PFSK-1 (cell line): ENCODE measurements at regions not wholly inside any gene's neighbourhood (a gene's known extent, or its start where the extent isn't known, plus 50 kb on each side); places are given as distances from the start of the nearest gene placed in this dataset.

Experiments
- POLR2AphosphoS5 ChIP-seq: IDR thresholded peaks from 2 replicates; pipeline ENCODE4 v1.6.1; 2012; ENCODE audit warnings: low read depth, mild to moderate bottlenecking, control low read depth, low read length, moderate library complexity
- TAF1 ChIP-seq: IDR thresholded peaks from 2 replicates; pipeline ENCODE4 v1.6.1; 2012; ENCODE audit warnings: low read length, control low read depth, borderline replicate concordance; ENCODE audit not compliant: insufficient read depth
- TF ChIP-seq, protein P1 (sequence below), 2 experiments: IDR thresholded peaks; 2 replicates each; pipeline versions ENCODE4 v1.6.1 to v1.8.0; 2011 to 2012; ENCODE audit warnings: low read depth in 2 of 2, low read length in 2 of 2, control low read depth in 1 of 2, inconsistent platforms in 1 of 2, mild to moderate bottlenecking in 1 of 2, moderate library complexity in 1 of 2; ENCODE audit not compliant: insufficient read depth in 1 of 2

DNA sequence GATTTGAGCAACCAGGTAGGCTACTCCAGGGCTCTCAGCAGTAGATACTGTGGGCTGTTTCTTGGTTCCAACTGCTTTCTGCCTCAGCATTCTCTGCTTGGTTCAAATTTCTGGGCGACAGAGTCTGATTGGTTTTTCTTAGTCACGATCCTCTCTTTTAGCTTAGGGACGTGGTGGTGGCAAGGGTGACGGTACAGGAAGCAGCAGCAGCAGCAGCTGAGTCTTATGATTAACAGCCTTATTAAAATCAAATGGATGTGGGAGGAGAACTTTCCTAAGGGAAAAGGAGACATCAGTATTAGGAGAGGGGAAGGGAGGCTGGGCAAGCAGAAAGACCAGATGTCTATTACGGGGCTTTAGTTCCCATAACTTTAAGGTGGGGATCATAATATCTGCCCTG is 156.5 kb upstream of the PLPP4 start:
- TF ChIP-seq, protein P1, sequence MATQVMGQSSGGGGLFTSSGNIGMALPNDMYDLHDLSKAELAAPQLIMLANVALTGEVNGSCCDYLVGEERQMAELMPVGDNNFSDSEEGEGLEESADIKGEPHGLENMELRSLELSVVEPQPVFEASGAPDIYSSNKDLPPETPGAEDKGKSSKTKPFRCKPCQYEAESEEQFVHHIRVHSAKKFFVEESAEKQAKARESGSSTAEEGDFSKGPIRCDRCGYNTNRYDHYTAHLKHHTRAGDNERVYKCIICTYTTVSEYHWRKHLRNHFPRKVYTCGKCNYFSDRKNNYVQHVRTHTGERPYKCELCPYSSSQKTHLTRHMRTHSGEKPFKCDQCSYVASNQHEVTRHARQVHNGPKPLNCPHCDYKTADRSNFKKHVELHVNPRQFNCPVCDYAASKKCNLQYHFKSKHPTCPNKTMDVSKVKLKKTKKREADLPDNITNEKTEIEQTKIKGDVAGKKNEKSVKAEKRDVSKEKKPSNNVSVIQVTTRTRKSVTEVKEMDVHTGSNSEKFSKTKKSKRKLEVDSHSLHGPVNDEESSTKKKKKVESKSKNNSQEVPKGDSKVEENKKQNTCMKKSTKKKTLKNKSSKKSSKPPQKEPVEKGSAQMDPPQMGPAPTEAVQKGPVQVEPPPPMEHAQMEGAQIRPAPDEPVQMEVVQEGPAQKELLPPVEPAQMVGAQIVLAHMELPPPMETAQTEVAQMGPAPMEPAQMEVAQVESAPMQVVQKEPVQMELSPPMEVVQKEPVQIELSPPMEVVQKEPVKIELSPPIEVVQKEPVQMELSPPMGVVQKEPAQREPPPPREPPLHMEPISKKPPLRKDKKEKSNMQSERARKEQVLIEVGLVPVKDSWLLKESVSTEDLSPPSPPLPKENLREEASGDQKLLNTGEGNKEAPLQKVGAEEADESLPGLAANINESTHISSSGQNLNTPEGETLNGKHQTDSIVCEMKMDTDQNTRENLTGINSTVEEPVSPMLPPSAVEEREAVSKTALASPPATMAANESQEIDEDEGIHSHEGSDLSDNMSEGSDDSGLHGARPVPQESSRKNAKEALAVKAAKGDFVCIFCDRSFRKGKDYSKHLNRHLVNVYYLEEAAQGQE (IDR thresholded peaks at IDR 0.05; ENCODE audit: insufficient read depth in 1 of 2, low read depth in 2 of 2, low read length in 2 of 2): no peak
- TF ChIP-seq TAF1 (no peak), POLR2AphosphoS5 (no peak)
